ENCODE measurements at regions not wholly inside any gene's neighbourhood (a gene's known extent, or its start where the extent isn't known, plus 50 kb on each side); places are given as distances from the start of the nearest gene placed in this dataset.

GRCh38 chr3:56980798-56981390, 79.6 kb upstream of the SPATA12 start:
- intact Hi-C loops (cut with micrococcal nuclease) = loop anchor here (2.0 kb wide), 2 partner anchors 58 to 118 kb away; no protein-coding TSS in a partner anchor
- DNase-seq (ENCODE audit: low spot score) = peak; percentile 10
- Mint-ChIP-seq H3K4me1 (ENCODE audit: low read depth) (peaks cover 31% of the 10 kb centered on the region), H3K9me3 (no peaks in the 10 kb centered on the region), H3K36me3 (ENCODE audit: low read depth) (no peaks in the 10 kb centered on the region), H3K4me3 (no peak overlapping the region), H3K27ac (peak overlapping the region; percentile 40), H3K27me3 (ENCODE audit: insufficient read depth) (no peaks in the 10 kb centered on the region)

- Mint-ChIP-seq H3K4me3 (no peak overlapping the region), H3K27me3 (ENCODE audit: insufficient read depth) (no peaks in the 10 kb centered on the region), H3K36me3 (ENCODE audit: low read depth) (no peaks in the 10 kb centered on the region), H3K27ac (no peak overlapping the region), H3K9me3 (no peaks in the 10 kb centered on the region), H3K4me1 (ENCODE audit: low read depth) (peaks cover 25% of the 10 kb centered on the region)
- no peak for DNase-seq (ENCODE audit: low spot score)
- intact Hi-C loops (cut with micrococcal nuclease) = loop anchor here (2.0 kb wide), 2 partner anchors 57 to 117 kb away; no protein-coding TSS in a partner anchor
These were observed 80.2 kb upstream of the SPATA12 start for GRCh38 chr3:56980243-56980642.

GRCh38 chr3:56979791-56980190, 80.7 kb upstream of the SPATA12 start:
- no peaks in the 10 kb centered on the region for H3K9me3 Mint-ChIP-seq
- peaks cover 23% of the 10 kb centered on the region for H3K4me1 Mint-ChIP-seq (ENCODE audit: low read depth)
- H3K27ac Mint-ChIP-seq = no peak overlapping the region
- no peak for DNase-seq (ENCODE audit: low spot score)
- intact Hi-C loops (cut with micrococcal nuclease) = loop anchor here (2.0 kb wide), 2 partner anchors 57 to 117 kb away; no protein-coding TSS in a partner anchor
- no peak overlapping the region for H3K4me3 Mint-ChIP-seq
- peaks cover 2% of the 10 kb centered on the region for H3K27me3 Mint-ChIP-seq (ENCODE audit: insufficient read depth)
- H3K36me3 Mint-ChIP-seq (ENCODE audit: low read depth) = no peaks in the 10 kb centered on the region

GRCh38 chr3:56977561-56977889, 82.9 kb upstream of the SPATA12 start:
- Mint-ChIP-seq H3K4me3 (no peak overlapping the region), H3K27me3 (ENCODE audit: insufficient read depth) (peaks cover 8% of the 10 kb centered on the region), H3K9me3 (no peaks in the 10 kb centered on the region), H3K27ac (no peak overlapping the region), H3K36me3 (ENCODE audit: low read depth) (no peaks in the 10 kb centered on the region), H3K4me1 (ENCODE audit: low read depth) (peaks cover 17% of the 10 kb centered on the region)
- no peak for DNase-seq (ENCODE audit: low spot score)
- intact Hi-C loops (cut with micrococcal nuclease) = no loop called here

- H3K4me3 Mint-ChIP-seq = no peak overlapping the region
- H3K27ac Mint-ChIP-seq = no peak overlapping the region
- H3K27me3 Mint-ChIP-seq (ENCODE audit: insufficient read depth) = peaks cover 10% of the 10 kb centered on the region
- H3K36me3 Mint-ChIP-seq (ENCODE audit: low read depth) = no peaks in the 10 kb centered on the region
- intact Hi-C loops (cut with micrococcal nuclease) = no loop called here
- H3K9me3 Mint-ChIP-seq = no peaks in the 10 kb centered on the region
- no peak for DNase-seq (ENCODE audit: low spot score)
- peaks cover 17% of the 10 kb centered on the region for H3K4me1 Mint-ChIP-seq (ENCODE audit: low read depth)
These were observed 83.6 kb upstream of the SPATA12 start for GRCh38 chr3:56976651-56977560.

GRCh38 chr3:56975567-56975966, 84.9 kb upstream of the SPATA12 start:
- no peak for DNase-seq (ENCODE audit: low spot score)
- Mint-ChIP-seq H3K36me3 (ENCODE audit: low read depth) (no peaks in the 10 kb centered on the region), H3K27ac (no peak overlapping the region), H3K27me3 (ENCODE audit: insufficient read depth) (peaks cover 10% of the 10 kb centered on the region), H3K9me3 (no peaks in the 10 kb centered on the region), H3K4me3 (no peak overlapping the region), H3K4me1 (ENCODE audit: low read depth) (peaks cover 16% of the 10 kb centered on the region)
- intact Hi-C loops (cut with micrococcal nuclease) = no loop called here

- H3K27ac Mint-ChIP-seq = no peak overlapping the region
These were observed 86.1 kb upstream of the SPATA12 start for GRCh38 chr3:56974247-56974930.

GRCh38 chr3:56971816-56972215, 88.6 kb upstream of the SPATA12 start:
- intact Hi-C loops (cut with micrococcal nuclease) = no loop called here
- H3K4me3 Mint-ChIP-seq = no peak overlapping the region
- no peak for DNase-seq (ENCODE audit: low spot score)
- no peaks in the 10 kb centered on the region for H3K9me3 Mint-ChIP-seq
- H3K36me3 Mint-ChIP-seq (ENCODE audit: low read depth) = no peaks in the 10 kb centered on the region
- H3K4me1 Mint-ChIP-seq (ENCODE audit: low read depth) = peaks cover 16% of the 10 kb centered on the region
- peaks cover 10% of the 10 kb centered on the region for H3K27me3 Mint-ChIP-seq (ENCODE audit: insufficient read depth)
- no peak overlapping the region for H3K27ac Mint-ChIP-seq

More at GRCh38 chr3:56974247-56974930, 86.1 kb upstream of the SPATA12 start:
- H3K9me3 Mint-ChIP-seq = no peaks in the 10 kb centered on the region
- H3K27me3 Mint-ChIP-seq (ENCODE audit: insufficient read depth) = peaks cover 10% of the 10 kb centered on the region
- no peak for DNase-seq (ENCODE audit: low spot score)
- no peak overlapping the region for H3K4me3 Mint-ChIP-seq
- H3K4me1 Mint-ChIP-seq (ENCODE audit: low read depth) = peaks cover 16% of the 10 kb centered on the region
- H3K36me3 Mint-ChIP-seq (ENCODE audit: low read depth) = no peaks in the 10 kb centered on the region
- intact Hi-C loops (cut with micrococcal nuclease) = no loop called here

GRCh38 chr3:56971261-56971660, 89.2 kb upstream of the SPATA12 start:
- Mint-ChIP-seq H3K36me3 (ENCODE audit: low read depth) (no peaks in the 10 kb centered on the region), H3K4me1 (ENCODE audit: low read depth) (peaks cover 16% of the 10 kb centered on the region), H3K27ac (no peak overlapping the region), H3K27me3 (ENCODE audit: insufficient read depth) (peaks cover 10% of the 10 kb centered on the region), H3K9me3 (no peaks in the 10 kb centered on the region), H3K4me3 (no peak overlapping the region)
- intact Hi-C loops (cut with micrococcal nuclease) = no loop called here
- DNase-seq (ENCODE audit: low spot score) = no peak

- H3K27ac Mint-ChIP-seq = no peak overlapping the region
- intact Hi-C loops (cut with micrococcal nuclease) = no loop called here
- H3K4me1 Mint-ChIP-seq (ENCODE audit: low read depth) = peaks cover 16% of the 10 kb centered on the region
These were observed 90.0 kb upstream of the SPATA12 start for GRCh38 chr3:56970461-56970879.

GRCh38 chr3:56969851-56970250, 90.6 kb upstream of the SPATA12 start:
- H3K9me3 Mint-ChIP-seq = no peaks in the 10 kb centered on the region

More at GRCh38 chr3:56970461-56970879, 90.0 kb upstream of the SPATA12 start:
- Mint-ChIP-seq H3K36me3 (ENCODE audit: low read depth) (no peaks in the 10 kb centered on the region), H3K4me3 (no peak overlapping the region), H3K9me3 (no peaks in the 10 kb centered on the region), H3K27me3 (ENCODE audit: insufficient read depth) (peaks cover 10% of the 10 kb centered on the region)
- DNase-seq (ENCODE audit: low spot score) = no peak

GRCh38 chr3:56966509-56966908, 94.0 kb upstream of the SPATA12 start:
- no peaks in the 10 kb centered on the region for H3K36me3 Mint-ChIP-seq (ENCODE audit: low read depth)
- no peaks in the 10 kb centered on the region for H3K9me3 Mint-ChIP-seq
- H3K27ac Mint-ChIP-seq = no peak overlapping the region
- H3K27me3 Mint-ChIP-seq (ENCODE audit: insufficient read depth) = no peaks in the 10 kb centered on the region
- H3K4me1 Mint-ChIP-seq (ENCODE audit: low read depth) = peaks cover 16% of the 10 kb centered on the region
- DNase-seq (ENCODE audit: low spot score) = no peak
- no peak overlapping the region for H3K4me3 Mint-ChIP-seq
- intact Hi-C loops (cut with micrococcal nuclease) = no loop called here

More at GRCh38 chr3:56969851-56970250, 90.6 kb upstream of the SPATA12 start:
- H3K36me3 Mint-ChIP-seq (ENCODE audit: low read depth) = no peaks in the 10 kb centered on the region
- no peak overlapping the region for H3K27ac Mint-ChIP-seq
- DNase-seq (ENCODE audit: low spot score) = no peak
- H3K4me3 Mint-ChIP-seq = no peak overlapping the region
- intact Hi-C loops (cut with micrococcal nuclease) = no loop called here
- H3K4me1 Mint-ChIP-seq (ENCODE audit: low read depth) = peaks cover 16% of the 10 kb centered on the region
- peaks cover 8% of the 10 kb centered on the region for H3K27me3 Mint-ChIP-seq (ENCODE audit: insufficient read depth)

- intact Hi-C loops (cut with micrococcal nuclease) = no loop called here
- Mint-ChIP-seq H3K27me3 (ENCODE audit: insufficient read depth) (no peaks in the 10 kb centered on the region), H3K36me3 (ENCODE audit: low read depth) (no peaks in the 10 kb centered on the region), H3K4me1 (ENCODE audit: low read depth) (peaks cover 16% of the 10 kb centered on the region), H3K27ac (no peak overlapping the region), H3K4me3 (no peak overlapping the region), H3K9me3 (no peaks in the 10 kb centered on the region)
- no peak for DNase-seq (ENCODE audit: low spot score)
These were observed 94.4 kb upstream of the SPATA12 start for GRCh38 chr3:56966104-56966503.
